GM12891 (cell line): ENCODE measurements at regions not wholly inside any gene's neighbourhood (a gene's known extent, or its start where the extent isn't known, plus 50 kb on each side); places are given as distances from the start of the nearest gene placed in this dataset.

Experiments
- POLR2A ChIP-seq: IDR thresholded peaks from 2 replicates; pipeline ENCODE4 v1.6.1; 2011; ENCODE audit warnings: low read depth, low read length, control low read depth
- POLR2AphosphoS5 ChIP-seq: IDR thresholded peaks from 2 replicates; pipeline ENCODE4 v1.6.1; 2011; ENCODE audit warnings: low read depth, low read length, control low read depth
- SPI1 ChIP-seq: IDR thresholded peaks from 2 replicates; pipeline ENCODE4 v1.6.1; 2011; ENCODE audit warnings: low read depth, low read length, control low read depth
- TAF1 ChIP-seq: IDR thresholded peaks from 2 replicates; pipeline ENCODE4 v1.6.1; 2011; ENCODE audit warnings: low read depth, low read length, control low read depth

- TF ChIP-seq POLR2A (no peak), POLR2AphosphoS5 (no peak), TAF1 (no peak), SPI1 (no peak)
Observed at GRCh38 chr1:213884402-213884801, 103.4 kb upstream of the PROX1 start.
